H1 (cell line): ENCODE measurements at regions not wholly inside any gene's neighbourhood (a gene's known extent, or its start where the extent isn't known, plus 50 kb on each side); places are given as distances from the start of the nearest gene placed in this dataset.

Experiments used
- CBX8 ChIP-seq: fragments of 300-800, 300-1000 bp; sonication (generic); IDR thresholded peaks from 2 replicates; pipeline ENCODE4 v1.7.1; 2016; ENCODE audit warnings: low read depth, low read length, borderline replicate concordance
- JUND ChIP-seq: IDR thresholded peaks from 2 replicates; pipeline ENCODE4 v1.6.1; 2011; ENCODE audit warnings: mild to moderate bottlenecking, improper control_type of control experiment, low read length
- SAP30 ChIP-seq: fragments of 300-600 bp; sonication (generic); IDR thresholded peaks from 2 replicates; pipeline ENCODE4 v1.7.1; 2012; ENCODE audit warnings: low read length, moderate library complexity, mild to moderate bottlenecking, inconsistent platforms; ENCODE audit not compliant: insufficient read depth, insufficient replicate concordance
- SRF ChIP-seq: IDR thresholded peaks from 2 replicates; pipeline ENCODE4 v1.6.1; 2011; ENCODE audit warnings: mild to moderate bottlenecking, low read depth, low read length, moderate library complexity
- TF ChIP-seq, protein P1 (sequence below): IDR thresholded peaks from 2 replicates; pipeline ENCODE4 v1.6.1; 2012; ENCODE audit warnings: inconsistent platforms

DNA sequence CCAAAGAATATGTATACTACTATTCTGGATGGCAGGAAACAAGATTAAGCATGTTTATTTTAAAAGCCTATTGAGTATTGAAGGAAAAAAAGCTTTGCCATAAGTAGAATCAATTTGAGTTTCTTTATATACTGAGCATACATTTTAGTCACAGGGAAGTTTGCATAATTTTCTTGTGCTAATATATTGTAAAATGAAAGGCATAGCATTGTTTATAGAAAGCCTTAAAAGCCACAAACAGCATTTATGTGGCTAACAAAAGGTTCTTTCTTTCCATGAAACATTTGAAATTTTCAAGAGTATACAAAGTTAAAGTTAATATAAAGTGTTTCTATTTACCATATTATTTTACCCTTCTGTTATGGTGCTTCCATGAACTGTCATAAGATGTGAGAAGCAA, 1133.8 kb upstream of the PCDH10 start (continued):
- no peak for TF ChIP-seq SRF
- TF ChIP-seq, protein P1, sequence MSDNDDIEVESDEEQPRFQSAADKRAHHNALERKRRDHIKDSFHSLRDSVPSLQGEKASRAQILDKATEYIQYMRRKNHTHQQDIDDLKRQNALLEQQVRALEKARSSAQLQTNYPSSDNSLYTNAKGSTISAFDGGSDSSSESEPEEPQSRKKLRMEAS = no peak
- no peak for TF ChIP-seq SAP30
- no peak for TF ChIP-seq CBX8
- TF ChIP-seq JUND = no peak
